HepG2 (cell line): ENCODE measurements at regions not wholly inside any gene's neighbourhood (a gene's known extent, or its start where the extent isn't known, plus 50 kb on each side); places are given as distances from the start of the nearest gene placed in this dataset.

Experiments
- ATAC-seq: fragments of 200-7000 bp; cut with Tn5 transposase; 3 replicates; pipeline ENCODE4 v1.9.1; 2020; ENCODE audit warnings: mild to moderate bottlenecking, moderate library complexity
- BruUV-seq: library from RNA; stranded (reverse); fragments of 400-500 nt; replicated peaks from 2 replicates; lab custom pipeline; 2021; lab: Mats Ljungman, UMichigan
- CTCF ChIA-PET: fragments of 300-600 bp; formaldehyde crosslinking; extraction: SDS; loops from one replicate; lab custom pipeline; 2021; ENCODE audit warnings: low total read pairs, inconsistent platforms, low intra/inter-chr PET ratio; lab: Yijun Ruan, JAX
- POLR2A ChIA-PET: fragments of 350-600 bp; sonication (Branson Sonifier 250); formaldehyde crosslinking; loops from one replicate; lab custom pipeline; 2020; ENCODE audit warnings: antibody characterized with exemption, inconsistent platforms; lab: Yijun Ruan, JAX
- DNase-seq: peaks from one replicate; pipeline ENCODE4 v3.0.0-alpha.2; 2015; ENCODE audit warnings: low spot score
- FAIRE-seq: peaks from 3 replicates; lab custom pipeline; 2011; peaks lifted over from hg19 to GRCh38; lab: Jason Lieb, UNC
- H2AFZ ChIP-seq: one replicate; pipeline ENCODE4 v1.6.1; 2011; ENCODE audit warnings: low read length, inconsistent platforms
- H3K27ac ChIP-seq: fragments of 300-600 bp; 3 replicates; pipeline ENCODE4 v1.8.0; 2011; ENCODE audit warnings: mixed run types, mild to moderate bottlenecking, mixed read lengths, low read length, inconsistent platforms; ENCODE audit not compliant: insufficient read depth; ENCODE audit errors: extremely low read length
- H3K27me3 ChIP-seq, 2 experiments: fragments of 200-600 bp in 1 of 2; 2 replicates in 1 of 2; 3 replicates in 1 of 2; pipeline versions ENCODE4 v1.6.0 to v1.8.0; 2011; ENCODE audit warnings: low read length in 2 of 2, mild to moderate bottlenecking in 2 of 2, moderate library complexity in 2 of 2, inconsistent platforms in 1 of 2; ENCODE audit not compliant: insufficient read depth in 2 of 2, control insufficient read depth in 1 of 2
- H3K36me3 ChIP-seq, 2 experiments: fragments of 200-600 bp in 1 of 2; replicated peaks in 1 of 2; 2 replicates in 1 of 2; 3 replicates in 1 of 2; pipeline versions ENCODE4 v1.5.1 to v1.8.0; 2011; ENCODE audit warnings: low read length in 2 of 2, inconsistent platforms in 1 of 2; ENCODE audit not compliant: insufficient read depth in 2 of 2, control insufficient read depth in 1 of 2
- H3K4me1 ChIP-seq: 2 replicates; pipeline ENCODE4 v1.5.1; 2012; ENCODE audit warnings: low read length, inconsistent platforms; ENCODE audit not compliant: insufficient read depth
- H3K4me2 ChIP-seq: 2 replicates; pipeline ENCODE4 v1.6.0; 2011; ENCODE audit warnings: low read depth, low read length, inconsistent platforms
- H3K4me3 ChIP-seq, 3 experiments: fragments of 200-600 bp in 1 of 3; sonication (generic), shearing (Covaris generic) in 1 of 3; replicated peaks in 1 of 3; 2 replicates each; pipeline ENCODE4 v1.5.1; 2011 to 2016; ENCODE audit warnings: low read length in 3 of 3, inconsistent platforms in 2 of 3, low read depth in 2 of 3, mild to moderate bottlenecking in 2 of 3, control low read depth in 1 of 3, mixed read lengths in 1 of 3; ENCODE audit not compliant: insufficient read depth in 1 of 3
- H3K79me2 ChIP-seq: one replicate; pipeline ENCODE4 v1.6.1; 2011; ENCODE audit warnings: low read length, inconsistent platforms; ENCODE audit not compliant: insufficient read depth
- H3K9ac ChIP-seq: 2 replicates; pipeline ENCODE4 v1.6.0; 2011; ENCODE audit warnings: mild to moderate bottlenecking, low read depth, low read length, inconsistent platforms; ENCODE audit not compliant: insufficient read depth
- H3K9me3 ChIP-seq: 2 replicates; pipeline ENCODE4 v1.5.1; 2012; ENCODE audit warnings: mild to moderate bottlenecking, low read length
- H4K20me1 ChIP-seq: 2 replicates; pipeline ENCODE4 v1.6.0; 2011; ENCODE audit warnings: inconsistent platforms, mild to moderate bottlenecking, low read length, moderate library complexity; ENCODE audit not compliant: insufficient read depth
- BRD4 ChIP-seq: sonication (generic); formaldehyde crosslinking; IDR thresholded peaks from 2 replicates; pipeline ENCODE4 v1.4.0; 2020; ENCODE audit warnings: missing genetic modification reagents
- HNF4G ChIP-seq, 2 experiments: sonication (generic) in 1 of 2; formaldehyde crosslinking in 1 of 2; IDR thresholded peaks; 2 replicates each; pipeline versions ENCODE4 v1.4.0 to v1.6.1; 2011 to 2020; ENCODE audit warnings: borderline replicate concordance in 2 of 2, low read depth in 2 of 2, mild to moderate bottlenecking in 2 of 2, low read length in 1 of 2, missing genetic modification reagents in 1 of 2, moderate library complexity in 1 of 2
- KDM1A ChIP-seq: IDR thresholded peaks from 2 replicates; pipeline ENCODE4 v1.6.1; 2016; ENCODE audit warnings: missing compliant biosample characterization
- SMARCC2 ChIP-seq: fragments of 450-650 bp; IDR thresholded peaks from 2 replicates; pipeline ENCODE4 v1.6.1; 2017; ENCODE audit warnings: antibody characterized with exemption, mild to moderate bottlenecking
- SMARCE1 ChIP-seq: fragments of 450-650 bp; IDR thresholded peaks from 2 replicates; pipeline ENCODE4 v1.6.1; 2017; ENCODE audit warnings: borderline replicate concordance
- XBP1 ChIP-seq: sonication (generic); formaldehyde crosslinking; IDR thresholded peaks from 2 replicates; pipeline ENCODE4 v1.5.0; 2020; ENCODE audit warnings: missing genetic modification reagents
- ZHX2 ChIP-seq, 2 experiments: sonication (generic) in 1 of 2; formaldehyde crosslinking in 1 of 2; IDR thresholded peaks; 2 replicates each; pipeline versions ENCODE4 v1.6.1 to v1.9.0; 2014 to 2022; ENCODE audit warnings: antibody characterized with exemption in 1 of 2, borderline replicate concordance in 1 of 2, inconsistent platforms in 1 of 2, low read depth in 1 of 2, missing genetic modification reagents in 1 of 2
- ZNF101 ChIP-seq: sonication (generic); formaldehyde crosslinking; IDR thresholded peaks from 2 replicates; pipeline ENCODE4 v1.4.0; 2020; ENCODE audit warnings: mild to moderate bottlenecking, low read depth, missing genetic modification reagents, borderline replicate concordance
- ZNF430 ChIP-seq: sonication (generic); formaldehyde crosslinking; IDR thresholded peaks from 2 replicates; pipeline ENCODE4 v1.9.0; 2021; ENCODE audit warnings: mild to moderate bottlenecking, missing genetic modification reagents
- WGBS: methylation state at CpG from one replicate; pipeline ENCODE4 v1.1.6; 2017; ENCODE audit warnings: low lambda C conversion rate; 5-methylcytosine and 5-hydroxymethylcytosine counted together
- in situ Hi-C: cut with HindIII; loops from 2 replicates; pipeline ENCODE4 v1.10.0; 2017; ENCODE audit warnings: low pct_unique_long_range_greater_than_20kb; ENCODE audit not compliant: extremely low pct_ligation_motif_present
- intact Hi-C: fragments of 100-400 bp; cut with micrococcal nuclease; formaldehyde crosslinking; loops from one replicate; pipeline ENCODE4 v1.10.0; 2022; ENCODE audit not compliant: unreplicated experiment

DNA sequence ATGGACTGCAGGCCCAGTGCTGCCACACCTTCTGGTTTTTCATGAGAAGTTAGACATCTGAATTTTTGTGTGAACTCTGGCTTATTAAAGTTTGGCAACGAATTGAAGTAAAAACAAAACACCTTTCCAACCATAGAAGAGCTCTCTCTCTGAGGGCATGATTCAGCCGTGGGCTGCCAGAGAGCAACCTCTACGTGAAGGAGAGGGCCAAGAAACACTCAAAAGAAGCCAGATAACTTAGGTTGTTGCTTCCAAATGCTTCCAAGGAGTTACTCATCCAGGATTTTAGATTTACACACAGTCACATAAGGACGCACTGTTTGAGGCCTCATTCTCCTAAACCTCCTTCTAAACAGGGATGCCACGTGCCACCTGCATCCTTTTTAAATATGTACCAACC is 65.5 kb downstream of the NRN1 start:
- no peak overlapping the region for H3K4me2 ChIP-seq
- 11% methylated on average over 5 of the region's 5 CpGs for WGBS
- CTCF ChIA-PET, result no interaction called here
- intact Hi-C loops, result no loop called here
- H3K9me3 ChIP-seq, result peaks cover 14% of the 10 kb centered on the region
- H3K36me3 ChIP-seq, result no peaks in the 10 kb centered on the region
- no TSS peak for BruUV-seq
- no peak for ATAC-seq
- no peak overlapping the region for H3K27ac ChIP-seq
- in situ Hi-C loops, result no loop called here
- TF ChIP-seq KDM1A (CRISPR knock-in tag) (no peak), HNF4G (IDR thresholded peaks at IDR 0.05; ENCODE audit: borderline replicate concordance, low read depth, low read length) (no peak), HNF4G (CRISPR knock-in tag; IDR thresholded peaks at IDR 0.05; ENCODE audit: borderline replicate concordance, low read depth) (no peak), SMARCC2 (no peak), SMARCE1 (no peak), BRD4 (no peak), ZNF430 (CRISPR knock-in tag) (no peak), ZNF101 (CRISPR knock-in tag) (no peak)
- TF ChIP-seq, all 625 proteins: peak for 0
- FAIRE-seq (no peak), DNase-seq (no peak)
- Histone ChIP-seq H4K20me1 (no peaks in the 10 kb centered on the region), H3K79me2 (no peaks in the 10 kb centered on the region), H3K4me1 (no peaks in the 10 kb centered on the region), H3K4me3 (no peak overlapping the region), H3K9ac (no peak overlapping the region), H2AFZ (no peak overlapping the region), H3K27me3 (peaks cover 0 to 9% of the 10 kb centered on the region in 2 experiments; a peak in 3 of 5 replicates)
- POLR2A ChIA-PET, result no interaction called here

GRCh38 chr6:5938934-5939333 is 67.8 kb downstream of the NRN1 start:
- Histone ChIP-seq H2AFZ (no peak overlapping the region), H4K20me1 (no peaks in the 10 kb centered on the region)
- WGBS, result 37% methylated on average over 3 of the region's 3 CpGs
- TF ChIP-seq XBP1, result no peak
- TF ChIP-seq ZHX2 (IDR thresholded peaks at IDR 0.05; ENCODE audit: low read depth), result no peak
- no peak for TF ChIP-seq ZHX2 (CRISPR knock-in tag; IDR thresholded peaks at IDR 0.05; ENCODE audit: borderline replicate concordance)
- TF ChIP-seq, all 625 proteins: peak for 0
- H3K27ac ChIP-seq, result no peak overlapping the region
- no peak for FAIRE-seq
- H3K9ac ChIP-seq, result no peak overlapping the region
- H3K4me3 ChIP-seq, result no peak overlapping the region
- no peaks in the 10 kb centered on the region for H3K79me2 ChIP-seq
- in situ Hi-C loops (no loop called here), intact Hi-C loops (no loop called here)
- ChIA-PET CTCF (no interaction called here), POLR2A (no interaction called here)
- peaks cover 0 to 9% of the 10 kb centered on the region in 2 experiments; a peak in 3 of 5 replicates for H3K27me3 ChIP-seq
- H3K4me1 ChIP-seq, result no peaks in the 10 kb centered on the region
- BruUV-seq, result no TSS peak
- H3K36me3 ChIP-seq, result no peaks in the 10 kb centered on the region
- H3K4me2 ChIP-seq, result no peak overlapping the region
- H3K9me3 ChIP-seq, result peaks cover 9% of the 10 kb centered on the region
- ATAC-seq, result no peak
- DNase-seq, result no peak
